ENCODE measurements at regions not wholly inside any gene's neighbourhood (a gene's known extent, or its start where the extent isn't known, plus 50 kb on each side); places are given as distances from the start of the nearest gene placed in this dataset.
"Not testable (repeated sequence)": the region's sequence is repeated elsewhere in the genome, so short reads cannot be mapped to it uniquely, and the experiment has no call there.

- no peak for DNase-seq
Measured at GRCh38 chr10:28733245-28733644, 55.9 kb downstream of the BAMBI start.

GRCh38 chr10:28733647-28734046 lies 56.3 kb downstream of the BAMBI start:
- no peak for DNase-seq

- peak; percentile 81 for DNase-seq
Measured at GRCh38 chr10:28734938-28735759, 57.8 kb downstream of the BAMBI start.

GRCh38 chr10:28737096-28737495 lies 59.8 kb downstream of the BAMBI start:
- DNase-seq, result no peak

DNA sequence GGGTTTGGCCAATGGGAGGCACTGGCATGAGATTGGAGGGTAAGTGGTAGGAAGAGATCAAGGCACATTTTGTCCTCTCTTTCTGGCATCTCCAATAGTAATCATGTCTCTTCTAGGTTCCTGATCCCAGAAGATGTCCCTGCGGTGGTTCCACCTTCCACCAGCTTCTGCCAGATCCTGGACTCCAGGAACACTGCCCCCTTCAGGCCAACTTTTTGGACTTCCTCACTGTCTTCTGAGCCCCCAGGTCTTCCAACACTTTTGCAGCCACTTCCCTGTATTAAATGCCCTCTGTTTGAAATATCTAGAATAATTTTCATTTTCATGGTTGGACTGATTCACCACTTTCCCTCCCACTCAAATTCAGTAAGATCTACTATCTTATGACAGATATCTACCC lies 60.9 kb downstream of the BAMBI start:
- peak; percentile 4 for DNase-seq

GRCh38 chr10:28743576-28743975 lies 66.3 kb downstream of the BAMBI start:
- peak; percentile 17 for DNase-seq

- no peak for DNase-seq
Measured at GRCh38 chr10:28744069-28744768, 66.9 kb downstream of the BAMBI start.

DNA sequence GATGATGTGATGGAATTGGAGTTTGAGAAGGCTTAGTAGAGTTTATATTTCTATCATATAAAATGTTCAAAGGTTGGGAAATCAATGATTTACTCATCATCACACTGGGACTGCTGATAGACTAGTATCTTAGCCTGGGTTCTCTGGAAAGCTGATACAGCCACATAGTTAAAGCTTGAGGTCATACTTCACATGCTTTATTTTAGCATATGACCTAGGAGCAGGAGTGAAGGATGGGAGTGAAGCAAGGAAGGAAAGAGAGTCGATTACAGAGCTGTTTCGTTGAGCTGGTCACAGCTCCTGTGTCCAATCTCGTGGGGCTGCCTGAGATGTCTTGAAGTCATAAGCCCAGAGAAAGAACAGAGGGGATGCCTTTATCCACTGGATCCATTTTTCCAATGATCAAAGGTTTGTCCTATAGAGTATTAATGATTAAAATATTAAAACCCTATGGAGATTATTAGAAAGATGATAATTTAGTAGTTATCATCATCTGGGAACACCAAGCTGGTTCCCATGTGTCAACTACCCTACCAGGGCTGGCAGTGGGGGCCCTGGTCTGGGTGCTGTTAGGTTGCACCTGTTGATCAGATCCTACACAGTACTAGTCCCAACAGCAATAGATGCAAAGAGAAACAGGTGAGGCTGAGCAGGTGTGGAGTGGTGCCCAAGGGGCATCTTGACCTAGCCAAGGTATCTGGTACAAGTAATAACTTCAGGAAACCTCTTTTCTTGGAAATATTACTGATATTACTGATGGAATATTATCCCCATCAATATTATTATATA lies 77.8 kb downstream of the BAMBI start:
- DNase-seq, result no peak

DNA sequence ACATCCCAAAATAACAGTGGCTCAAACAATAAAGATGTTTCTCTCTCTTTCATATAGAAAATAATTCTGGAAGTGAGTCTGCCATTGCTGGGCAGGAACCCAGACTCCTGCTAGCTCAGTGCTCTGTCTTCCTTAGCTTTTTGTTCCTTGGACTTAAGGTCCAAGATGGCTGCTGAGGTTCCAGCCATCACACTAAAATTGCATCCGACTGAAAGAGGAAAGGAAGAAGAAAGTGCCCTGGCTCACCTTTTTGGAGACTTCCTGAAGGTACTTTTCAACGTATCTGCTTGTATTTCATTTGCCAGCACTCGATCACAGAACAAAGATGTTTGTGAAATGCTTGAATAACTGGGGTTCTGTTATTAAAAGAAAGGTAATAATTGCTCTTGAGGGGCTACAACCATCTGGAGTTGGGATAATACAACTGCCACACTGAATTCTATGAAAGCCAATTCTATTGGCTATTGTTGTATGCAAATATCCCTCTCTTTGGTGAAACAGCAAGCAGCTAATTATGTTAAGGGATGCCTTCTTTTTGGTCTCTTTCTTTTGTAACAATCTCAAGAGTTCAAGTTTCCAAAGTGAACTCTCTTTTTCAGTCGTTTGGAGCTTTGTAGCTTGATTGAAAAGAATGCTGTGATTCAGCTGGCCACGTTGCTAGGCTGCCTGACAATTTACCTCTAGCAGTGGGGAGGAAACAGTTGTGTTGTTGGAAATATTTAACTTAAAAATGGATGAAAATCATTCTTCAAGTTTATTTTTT lies 83.9 kb downstream of the BAMBI start:
- DNase-seq, result peak; percentile 9

GRCh38 chr10:28763471-28764170 lies 86.3 kb downstream of the BAMBI start:
- DNase-seq, result no peak

GRCh38 chr10:28765641-28766040 lies 88.3 kb downstream of the BAMBI start:
- no peak for DNase-seq

DNA sequence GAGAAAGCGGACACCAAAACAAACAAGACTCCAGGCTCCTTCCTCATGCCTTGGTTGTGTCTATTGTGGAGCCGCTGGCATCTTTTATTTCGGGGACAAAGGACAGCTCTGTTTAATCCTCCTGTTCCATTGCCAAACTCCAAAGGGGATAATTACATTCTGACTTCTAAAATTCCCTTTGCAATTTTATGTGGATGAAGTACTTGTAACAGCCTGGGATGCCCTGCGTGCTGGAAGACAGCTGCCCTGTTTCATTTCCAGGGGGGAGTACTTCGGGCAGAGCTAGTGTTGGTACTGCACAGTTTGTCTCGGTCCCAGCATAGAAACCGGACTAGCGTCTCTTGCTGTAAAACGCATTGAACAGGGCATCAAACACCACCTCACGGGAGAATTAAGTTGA lies 90.9 kb downstream of the BAMBI start:
- DNase-seq, result peak; percentile 86

DNA sequence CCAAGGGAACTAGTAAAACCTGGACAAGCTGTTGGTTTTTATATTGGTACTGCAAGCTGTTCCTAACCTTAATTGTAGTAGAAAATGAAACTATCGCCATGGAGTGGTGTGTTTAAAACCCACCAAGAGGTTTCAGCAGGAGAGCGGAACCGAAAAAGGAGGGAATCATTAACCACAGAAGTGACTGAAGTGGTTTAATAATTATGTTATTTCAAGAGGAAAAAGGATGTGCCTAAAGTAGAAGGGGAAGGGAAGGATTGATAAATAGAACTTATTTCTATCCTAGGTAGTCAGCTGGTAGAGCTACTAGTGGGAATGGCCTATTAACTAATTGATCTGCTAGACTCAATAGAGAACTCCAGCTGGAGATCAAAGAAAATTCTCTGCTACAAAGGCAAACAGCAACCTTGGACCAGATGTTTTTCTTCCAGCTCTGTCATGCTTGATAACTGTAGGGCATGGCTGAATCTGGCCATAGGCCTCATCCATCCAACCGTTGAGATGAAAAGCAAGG lies 91.8 kb downstream of the BAMBI start:
- DNase-seq, result peak; percentile 67

DNA sequence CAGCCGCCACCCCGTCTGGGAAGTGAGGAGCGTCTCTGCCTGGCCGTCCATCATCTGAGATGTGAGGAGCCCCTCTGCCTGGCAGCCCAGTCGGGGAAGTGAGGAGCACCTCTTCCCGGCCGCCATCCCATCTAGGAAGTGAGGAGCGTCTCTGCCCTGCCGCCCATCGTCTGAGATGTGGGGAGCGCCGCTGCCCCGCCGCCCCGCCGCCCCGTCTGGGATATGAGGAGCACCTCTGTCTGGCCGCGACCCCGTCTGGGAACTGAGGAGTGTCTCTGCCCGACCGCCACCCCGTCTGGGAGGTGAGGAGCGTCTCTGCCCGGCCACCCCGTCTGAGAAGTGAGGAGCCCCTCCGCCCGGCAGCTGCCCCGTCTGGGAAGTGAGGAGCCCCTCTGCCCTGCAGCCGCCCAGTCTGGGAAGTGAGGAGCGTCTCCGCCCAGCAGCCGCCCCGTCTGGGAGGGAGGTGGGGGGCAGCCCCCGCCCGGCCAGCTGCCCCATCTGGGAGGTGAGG lies 94.3 kb downstream of the BAMBI start:
- DNase-seq, result not testable (repeated sequence)

DNA sequence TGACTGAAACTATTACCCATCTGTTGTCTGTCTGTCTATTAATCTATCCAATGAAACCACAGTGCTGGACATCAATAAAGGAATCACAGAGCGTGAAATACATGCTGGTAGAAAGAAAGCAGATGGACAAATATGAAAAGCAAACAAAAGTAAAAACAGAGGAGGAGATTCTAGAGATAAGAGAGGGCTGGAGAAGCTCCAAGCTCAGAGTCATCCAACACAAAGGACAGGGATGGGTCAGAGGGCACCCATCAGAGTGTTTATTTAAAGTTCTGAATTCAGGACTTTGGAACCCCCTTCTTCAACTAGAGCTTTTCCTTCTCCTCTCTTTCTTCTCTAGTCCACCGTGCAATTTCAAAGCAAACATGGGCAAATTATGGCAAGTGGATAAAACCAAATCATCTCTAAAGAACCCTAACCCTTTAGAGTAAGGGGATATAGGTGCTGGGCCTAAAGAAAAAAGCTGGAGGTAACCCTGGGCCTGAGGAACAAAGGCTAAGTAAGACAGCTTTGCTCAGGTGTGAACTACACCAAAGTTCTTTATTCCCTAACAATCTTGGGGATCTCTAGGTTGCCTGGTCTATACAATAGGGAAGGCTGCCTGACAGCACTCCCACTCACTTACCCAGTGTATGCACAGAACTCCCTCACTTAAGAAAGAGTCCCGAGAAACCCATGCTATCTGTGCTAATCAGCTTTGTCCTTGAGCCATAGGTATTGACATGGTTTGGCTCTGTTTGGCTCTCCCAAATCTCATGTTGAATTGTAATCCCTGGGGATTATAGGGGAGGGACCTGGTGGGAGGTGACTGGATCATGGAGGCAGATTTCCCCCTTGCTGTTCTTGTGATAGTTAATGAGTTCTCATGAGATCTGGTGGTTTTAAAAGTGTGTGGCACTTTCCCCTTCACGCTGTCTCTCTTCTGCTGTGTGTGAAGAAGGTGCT lies 97.0 kb downstream of the BAMBI start:
- peak; percentile 88 for DNase-seq

DNA sequence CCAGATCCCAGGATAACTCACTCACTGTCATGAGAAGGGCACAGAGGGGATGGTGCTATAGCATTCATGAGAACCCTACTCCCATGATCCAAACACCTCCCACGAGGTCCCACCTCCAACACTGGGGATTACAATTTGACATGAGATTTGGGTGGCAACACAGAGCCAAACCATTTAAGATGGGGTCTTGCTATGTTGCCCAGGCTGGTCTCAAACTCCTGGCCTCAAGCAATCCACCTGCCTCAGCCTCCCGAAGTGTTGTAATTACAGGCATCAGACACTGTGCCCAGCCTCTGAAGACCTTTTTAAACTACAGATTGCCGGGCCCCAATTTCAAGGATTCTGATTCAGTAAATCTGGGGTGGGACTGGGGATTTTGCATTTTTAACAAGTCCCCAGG lies 98.5 kb downstream of the BAMBI start:
- no peak for DNase-seq

DNA sequence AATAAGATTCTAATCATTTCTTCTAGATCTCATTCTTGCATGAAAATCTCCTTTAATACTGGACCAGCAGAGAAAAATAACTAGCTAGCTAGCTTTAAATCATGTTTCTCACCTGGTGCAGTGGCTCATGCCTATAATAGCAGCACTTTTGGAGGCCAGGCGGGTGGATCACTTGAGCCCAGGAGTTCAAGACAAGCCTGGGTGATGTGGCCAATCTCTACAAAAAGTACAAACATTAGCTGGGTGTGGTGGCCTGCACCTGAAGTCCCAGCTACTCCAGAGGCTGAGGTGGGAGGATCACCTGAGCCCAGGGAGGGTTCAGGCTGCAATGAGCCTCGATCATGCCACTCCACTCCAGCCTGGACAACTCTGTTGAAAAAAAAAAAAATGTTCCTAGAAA lies 99.2 kb downstream of the BAMBI start:
- no peak for DNase-seq

- no peak for DNase-seq
Measured at GRCh38 chr10:28777911-28778310, 100.6 kb downstream of the BAMBI start.

- peak; percentile 46 for DNase-seq
Measured at GRCh38 chr10:28778524-28778923, 101.2 kb downstream of the BAMBI start.

DNA sequence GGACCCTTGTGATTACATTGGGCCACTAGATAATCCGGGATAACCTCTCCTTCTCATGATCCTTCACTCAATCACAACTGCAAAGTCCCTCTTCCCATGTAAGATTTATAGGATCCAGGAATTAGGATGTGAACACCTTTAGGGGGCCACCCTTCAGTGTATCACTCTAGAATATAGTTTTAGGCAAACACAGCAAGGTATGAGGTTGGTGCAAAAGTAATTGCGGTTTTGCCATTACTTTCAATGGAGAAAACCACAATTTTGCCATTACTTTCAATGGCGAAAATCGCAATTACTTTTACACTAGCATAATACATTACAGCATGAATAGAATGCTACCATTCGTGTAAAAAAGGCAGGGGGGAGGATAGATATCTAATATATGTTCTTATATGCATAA lies 104.0 kb downstream of the BAMBI start:
- no peak for DNase-seq

GRCh38 chr10:28783087-28783486 lies 105.8 kb downstream of the BAMBI start:
- peak; percentile 4 for DNase-seq
